ENCODE measurements at regions not wholly inside any gene's neighbourhood (a gene's known extent, or its start where the extent isn't known, plus 50 kb on each side); places are given as distances from the start of the nearest gene placed in this dataset.

DNA sequence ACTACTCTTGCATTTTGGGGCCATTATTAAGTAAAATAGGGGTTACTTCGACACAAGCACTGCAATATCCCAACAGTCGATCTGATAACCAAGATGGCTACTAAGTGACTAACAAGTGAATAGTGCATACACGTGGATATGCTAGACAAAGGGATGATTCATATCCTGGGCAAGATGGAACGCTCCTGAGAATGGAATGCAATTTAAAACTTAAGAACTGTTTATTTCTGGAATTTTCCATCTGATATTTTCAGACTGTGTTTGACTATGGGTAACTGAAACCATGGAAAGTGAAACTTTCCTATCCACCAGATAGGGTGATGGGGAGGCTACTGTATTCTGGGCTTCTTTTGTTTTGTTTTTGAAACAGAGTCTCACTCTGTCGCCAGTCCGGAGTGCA is 66.5 kb downstream of the ILRUN start:
- TF ChIP-seq, protein P1, sequence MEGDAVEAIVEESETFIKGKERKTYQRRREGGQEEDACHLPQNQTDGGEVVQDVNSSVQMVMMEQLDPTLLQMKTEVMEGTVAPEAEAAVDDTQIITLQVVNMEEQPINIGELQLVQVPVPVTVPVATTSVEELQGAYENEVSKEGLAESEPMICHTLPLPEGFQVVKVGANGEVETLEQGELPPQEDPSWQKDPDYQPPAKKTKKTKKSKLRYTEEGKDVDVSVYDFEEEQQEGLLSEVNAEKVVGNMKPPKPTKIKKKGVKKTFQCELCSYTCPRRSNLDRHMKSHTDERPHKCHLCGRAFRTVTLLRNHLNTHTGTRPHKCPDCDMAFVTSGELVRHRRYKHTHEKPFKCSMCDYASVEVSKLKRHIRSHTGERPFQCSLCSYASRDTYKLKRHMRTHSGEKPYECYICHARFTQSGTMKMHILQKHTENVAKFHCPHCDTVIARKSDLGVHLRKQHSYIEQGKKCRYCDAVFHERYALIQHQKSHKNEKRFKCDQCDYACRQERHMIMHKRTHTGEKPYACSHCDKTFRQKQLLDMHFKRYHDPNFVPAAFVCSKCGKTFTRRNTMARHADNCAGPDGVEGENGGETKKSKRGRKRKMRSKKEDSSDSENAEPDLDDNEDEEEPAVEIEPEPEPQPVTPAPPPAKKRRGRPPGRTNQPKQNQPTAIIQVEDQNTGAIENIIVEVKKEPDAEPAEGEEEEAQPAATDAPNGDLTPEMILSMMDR (IDR thresholded peaks at IDR 0.05; ENCODE audit: low read length) = no peak
- TF ChIP-seq EZH2 (IDR thresholded peaks at IDR 0.05; ENCODE audit: borderline replicate concordance, low read length) = no peak
